IPS-18c (cell line): ENCODE measurements at regions not wholly inside any gene's neighbourhood (a gene's known extent, or its start where the extent isn't known, plus 50 kb on each side); places are given as distances from the start of the nearest gene placed in this dataset.
"Not testable (repeated sequence)": the region's sequence is repeated elsewhere in the genome, so short reads cannot be mapped to it uniquely, and the experiment has no call there.

Experiments
- H3K4me3 ChIP-seq: 2 replicates; pipeline ENCODE4 v1.7.0; 2013; ENCODE audit warnings: low read depth, mild to moderate bottlenecking, low read length, moderate library complexity; ENCODE audit not compliant: insufficient read depth
- H3K9me3 ChIP-seq: one replicate; pipeline ENCODE4 v1.6.1; 2013; ENCODE audit warnings: mild to moderate bottlenecking, low read length, moderate library complexity; ENCODE audit not compliant: control insufficient read depth, insufficient read depth

- Histone ChIP-seq H3K9me3 (no peaks in the 10 kb centered on the region), H3K4me3 (no peak overlapping the region)
Measured at GRCh38 chr14:46147452-46147851, 504.1 kb downstream of the RPL10L start.

- Histone ChIP-seq H3K9me3 (no peaks in the 10 kb centered on the region), H3K4me3 (no peak overlapping the region)
Measured at GRCh38 chr14:46147024-46147423, 504.6 kb downstream of the RPL10L start.

GRCh38 chr14:46140445-46140844 lies 511.1 kb downstream of the RPL10L start:
- H3K9me3 ChIP-seq, result no peaks in the 10 kb centered on the region
- H3K4me3 ChIP-seq, result no peak overlapping the region

DNA sequence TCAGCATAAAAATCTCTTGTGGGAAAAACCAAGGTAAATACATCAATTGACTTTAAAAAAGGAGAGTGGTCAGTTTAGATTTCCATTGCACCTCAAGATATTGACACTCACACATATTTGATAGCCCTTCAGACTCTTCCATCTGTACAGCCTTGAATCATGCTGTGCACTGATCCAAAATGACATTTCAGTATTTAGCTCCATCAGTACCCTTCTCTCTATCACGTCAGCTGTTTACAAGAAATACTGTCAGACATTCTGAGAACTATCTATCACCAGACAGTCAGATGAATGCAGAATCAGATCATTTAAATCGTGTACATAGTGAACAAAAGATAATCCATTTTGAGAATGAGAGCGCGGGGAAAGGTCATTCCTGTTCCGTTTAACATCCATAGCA lies 511.9 kb downstream of the RPL10L start:
- H3K4me3 ChIP-seq, result no peak overlapping the region
- H3K9me3 ChIP-seq, result no peaks in the 10 kb centered on the region

GRCh38 chr14:46137786-46138185 lies 513.8 kb downstream of the RPL10L start:
- no peak overlapping the region for H3K4me3 ChIP-seq
- H3K9me3 ChIP-seq, result no peaks in the 10 kb centered on the region

- no peaks in the 10 kb centered on the region for H3K9me3 ChIP-seq
- no peak overlapping the region for H3K4me3 ChIP-seq
Measured at GRCh38 chr14:46136456-46136855, 515.1 kb downstream of the RPL10L start.

DNA sequence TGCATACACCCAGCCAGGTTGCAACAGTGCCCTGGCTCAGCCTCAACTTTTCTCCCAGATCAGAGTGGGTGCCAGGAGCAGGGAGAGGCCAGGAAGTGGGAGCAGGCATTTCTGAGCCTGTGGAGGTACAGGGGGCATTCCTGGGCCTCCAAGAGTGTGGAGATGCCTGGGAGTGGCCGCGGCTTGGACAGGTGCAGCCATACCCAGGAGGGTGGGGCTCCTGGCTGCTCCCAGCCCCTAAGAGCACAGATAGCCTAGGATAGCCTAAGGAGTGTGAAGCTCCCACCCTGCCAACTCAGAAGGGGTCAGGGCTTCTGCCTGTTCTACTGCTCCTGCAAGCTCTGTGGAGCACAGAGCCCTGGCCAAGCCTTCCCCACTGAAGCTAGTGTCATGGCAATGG lies 543.4 kb downstream of the RPL10L start:
- Histone ChIP-seq H3K9me3 (peaks cover 3% of the 10 kb centered on the region), H3K4me3 (no peak overlapping the region)

DNA sequence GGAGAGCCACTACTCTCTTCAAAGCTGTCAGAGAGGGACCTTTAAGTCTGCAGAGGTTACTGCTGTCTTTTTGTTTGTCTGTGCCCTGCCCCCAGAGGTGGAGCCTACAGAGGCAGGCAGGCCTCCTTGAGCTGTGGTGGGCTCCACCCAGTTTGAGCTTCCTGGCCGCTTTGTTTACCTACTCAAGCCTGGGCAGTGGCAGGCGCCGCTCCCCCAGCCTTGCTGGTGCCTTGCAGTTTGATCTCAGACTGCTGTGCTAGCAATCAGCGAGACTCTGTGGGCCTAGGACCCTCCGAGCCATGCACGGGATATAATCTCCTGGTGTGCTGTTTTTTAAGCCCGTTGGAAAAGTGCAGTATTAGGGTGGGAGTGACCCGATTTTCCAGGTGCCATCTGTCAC lies 550.7 kb downstream of the RPL10L start:
- H3K9me3 ChIP-seq, H3K4me3 ChIP-seq: not testable (repeated sequence)

- no peaks in the 10 kb centered on the region for H3K9me3 ChIP-seq
- H3K4me3 ChIP-seq, result no peak overlapping the region
Measured at GRCh38 chr14:46091819-46092218, 559.8 kb downstream of the RPL10L start.

GRCh38 chr14:46087604-46088003 lies 564.0 kb downstream of the RPL10L start:
- H3K9me3 ChIP-seq, result no peaks in the 10 kb centered on the region
- H3K4me3 ChIP-seq, result no peak overlapping the region

- no peak overlapping the region for H3K4me3 ChIP-seq
- no peaks in the 10 kb centered on the region for H3K9me3 ChIP-seq
Measured at GRCh38 chr14:46074061-46074460, 577.5 kb downstream of the RPL10L start.

DNA sequence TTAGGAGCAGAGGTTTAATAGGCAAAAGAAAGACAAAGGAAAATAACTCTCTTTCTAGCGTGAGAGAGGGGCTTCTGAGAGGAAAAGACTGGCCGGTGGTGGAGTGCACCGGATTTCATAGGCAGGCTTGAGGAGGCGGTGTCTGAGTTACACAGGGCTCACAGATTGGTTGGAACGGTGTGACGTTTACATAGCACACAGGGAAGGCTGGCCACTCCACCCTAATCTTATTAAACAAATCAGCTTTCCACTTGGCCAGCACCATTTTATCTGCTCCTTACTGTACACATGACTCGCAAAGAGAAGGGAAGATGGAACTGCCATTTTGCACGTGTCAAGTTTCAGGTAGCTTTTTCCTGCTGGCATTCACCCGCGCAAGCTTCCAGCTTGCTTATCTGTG lies 587.7 kb downstream of the RPL10L start:
- Histone ChIP-seq H3K9me3 (no peaks in the 10 kb centered on the region), H3K4me3 (no peak overlapping the region)

- Histone ChIP-seq H3K4me3 (no peak overlapping the region), H3K9me3 (no peaks in the 10 kb centered on the region)
Measured at GRCh38 chr14:46058964-46059563, 592.5 kb downstream of the RPL10L start.

DNA sequence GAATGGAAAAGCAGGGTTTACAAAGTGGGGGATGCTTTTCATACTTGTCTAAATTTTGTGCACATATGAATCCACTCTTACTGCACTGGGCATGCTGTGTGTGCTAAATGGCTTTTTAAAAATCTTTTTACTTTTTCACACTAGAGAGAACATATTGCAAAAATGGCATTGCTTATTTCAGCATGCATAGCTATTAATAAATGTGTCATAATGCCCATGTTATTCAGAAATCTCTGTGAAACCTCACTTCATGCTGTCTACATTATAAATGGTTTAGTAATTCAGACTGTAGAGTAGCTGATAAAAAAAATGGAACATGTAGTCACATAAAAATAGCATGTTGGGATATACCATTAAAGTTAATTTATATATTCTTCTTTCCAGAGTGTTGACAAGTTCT lies 593.8 kb downstream of the RPL10L start:
- Histone ChIP-seq H3K9me3 (no peaks in the 10 kb centered on the region), H3K4me3 (no peak overlapping the region)

- Histone ChIP-seq H3K9me3 (no peaks in the 10 kb centered on the region), H3K4me3 (no peak overlapping the region)
Measured at GRCh38 chr14:46054526-46054925, 597.1 kb downstream of the RPL10L start.

- H3K9me3 ChIP-seq, result no peaks in the 10 kb centered on the region
- no peak overlapping the region for H3K4me3 ChIP-seq
Measured at GRCh38 chr14:46053221-46053620, 598.4 kb downstream of the RPL10L start.

- H3K9me3 ChIP-seq, result no peaks in the 10 kb centered on the region
- no peak overlapping the region for H3K4me3 ChIP-seq
Measured at GRCh38 chr14:46051796-46052195, 599.8 kb downstream of the RPL10L start.

DNA sequence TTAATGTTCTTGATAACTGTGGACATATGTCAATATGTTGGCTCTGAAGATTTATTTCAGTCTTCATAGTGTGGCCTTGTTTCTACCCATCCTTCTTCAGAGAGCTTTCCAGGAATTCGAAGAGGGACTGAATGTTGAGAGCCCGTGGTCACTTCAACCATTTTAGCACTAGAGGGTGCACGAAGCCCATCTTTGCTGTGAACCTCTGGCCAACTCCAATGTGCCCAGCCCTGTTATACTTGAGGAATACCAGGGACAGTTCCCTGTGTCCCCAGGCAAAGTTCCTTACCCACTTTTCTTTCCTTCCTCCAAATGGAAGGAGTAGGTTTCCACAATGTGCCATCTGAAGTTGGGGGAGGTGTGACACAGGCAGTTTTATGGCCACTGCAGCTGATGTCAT lies 603.5 kb downstream of the RPL10L start:
- no peaks in the 10 kb centered on the region for H3K9me3 ChIP-seq
- no peak overlapping the region for H3K4me3 ChIP-seq

- Histone ChIP-seq H3K9me3 (no peaks in the 10 kb centered on the region), H3K4me3 (no peak overlapping the region)
Measured at GRCh38 chr14:46036099-46036498, 615.5 kb downstream of the RPL10L start.
